H9 (cell line): ENCODE measurements at regions not wholly inside any gene's neighbourhood (a gene's known extent, or its start where the extent isn't known, plus 50 kb on each side); places are given as distances from the start of the nearest gene placed in this dataset.

ENCODE experiments used
- DNase-seq: peaks from one replicate; pipeline ENCODE4 v3.0.0-alpha.2; 2017
- H2AFZ ChIP-seq: one replicate; pipeline ENCODE4 v1.6.1; 2013; ENCODE audit warnings: mild to moderate bottlenecking, low read length, control low read depth, moderate library complexity
- H2AK5ac ChIP-seq: 2 replicates; pipeline ENCODE4 v1.6.1; 2013; ENCODE audit warnings: low read length, control low read depth, mixed read lengths; ENCODE audit not compliant: insufficient read length
- H2BK120ac ChIP-seq: one replicate; pipeline ENCODE4 v1.6.1; 2013; ENCODE audit warnings: low read depth, mild to moderate bottlenecking, low read length, control low read depth, inconsistent platforms; ENCODE audit not compliant: poor library complexity, severe bottlenecking
- H2BK12ac ChIP-seq: 2 replicates; pipeline ENCODE4 v1.6.1; 2013; ENCODE audit warnings: low read length, control low read depth, mixed read lengths, low read depth; ENCODE audit not compliant: insufficient read length
- H2BK15ac ChIP-seq: 2 replicates; pipeline ENCODE4 v1.6.1; 2013; ENCODE audit warnings: low read depth, low read length, control low read depth
- H2BK20ac ChIP-seq: one replicate; pipeline ENCODE4 v1.6.1; 2013; ENCODE audit warnings: low read depth, mild to moderate bottlenecking, low read length, control low read depth, inconsistent platforms; ENCODE audit not compliant: poor library complexity, severe bottlenecking
- H2BK5ac ChIP-seq: 2 replicates; pipeline ENCODE4 v1.6.1; 2013; ENCODE audit warnings: low read length, control low read depth, mixed read lengths; ENCODE audit not compliant: insufficient read length
- H3K14ac ChIP-seq: 2 replicates; pipeline ENCODE4 v1.6.1; 2013; ENCODE audit warnings: low read length, control low read depth; ENCODE audit not compliant: insufficient read depth
- H3K18ac ChIP-seq: 2 replicates; pipeline ENCODE4 v1.6.1; 2013; ENCODE audit warnings: low read depth, mild to moderate bottlenecking, mixed read lengths, low read length, control low read depth; ENCODE audit not compliant: insufficient read length
- H3K23ac ChIP-seq: 2 replicates; pipeline ENCODE4 v1.6.1; 2013; ENCODE audit warnings: low read length, control low read depth, mixed read lengths, low read depth; ENCODE audit not compliant: insufficient read length
- H3K23me2 ChIP-seq: 2 replicates; pipeline ENCODE4 v1.6.1; 2013; ENCODE audit warnings: low read depth, mild to moderate bottlenecking, mixed read lengths, low read length, control low read depth; ENCODE audit not compliant: insufficient read length, poor library complexity, severe bottlenecking
- H3K27ac ChIP-seq: 2 replicates; pipeline ENCODE4 v1.5.1; 2013; ENCODE audit warnings: low read length, control low read depth, mixed read lengths, low read depth; ENCODE audit not compliant: insufficient read length
- H3K27me3 ChIP-seq: 2 replicates; pipeline ENCODE4 v1.6.1; 2013; ENCODE audit warnings: low read length, control low read depth, inconsistent platforms; ENCODE audit not compliant: insufficient read depth
- H3K4ac ChIP-seq: 2 replicates; pipeline ENCODE4 v1.6.1; 2013; ENCODE audit warnings: low read depth, mild to moderate bottlenecking, control low read depth, inconsistent platforms, low read length, moderate library complexity
- H3K4me1 ChIP-seq: 2 replicates; pipeline ENCODE4 v1.6.1; 2013; ENCODE audit warnings: low read length, control low read depth, inconsistent platforms; ENCODE audit not compliant: insufficient read depth
- H3K4me2 ChIP-seq: 2 replicates; pipeline ENCODE4 v1.6.1; 2013; ENCODE audit warnings: low read length, control low read depth, mixed read lengths; ENCODE audit not compliant: insufficient read length, insufficient read depth
- H3K56ac ChIP-seq: 2 replicates; pipeline ENCODE4 v1.6.1; 2013; ENCODE audit warnings: low read depth, mild to moderate bottlenecking, mixed read lengths, low read length, control low read depth; ENCODE audit not compliant: insufficient read length
- H3K79me1 ChIP-seq: 2 replicates; pipeline ENCODE4 v1.6.1; 2013; ENCODE audit warnings: low read depth, mild to moderate bottlenecking, moderate library complexity, low read length, control low read depth, inconsistent platforms; ENCODE audit not compliant: insufficient read depth, poor library complexity, severe bottlenecking
- H3K79me2 ChIP-seq: 2 replicates; pipeline ENCODE4 v1.6.1; 2013; ENCODE audit warnings: low read length, control low read depth, inconsistent platforms; ENCODE audit not compliant: insufficient read depth
- H3K9ac ChIP-seq: 2 replicates; pipeline ENCODE4 v1.6.1; 2013; ENCODE audit warnings: low read length, control low read depth, mixed read lengths; ENCODE audit not compliant: insufficient read length; ENCODE audit errors: extremely low read depth
- H3K9me3 ChIP-seq: one replicate; pipeline ENCODE4 v1.6.1; 2013; ENCODE audit warnings: low read depth, low read length, inconsistent platforms; ENCODE audit not compliant: control insufficient read depth
- H3T11ph ChIP-seq: one replicate; pipeline ENCODE4 v1.6.1; 2013; ENCODE audit warnings: mild to moderate bottlenecking, low read length, control low read depth, inconsistent platforms
- H4K20me1 ChIP-seq: one replicate; pipeline ENCODE4 v1.6.1; 2013; ENCODE audit not compliant: control insufficient read depth, insufficient read length, insufficient read depth
- H4K5ac ChIP-seq: 2 replicates; pipeline ENCODE4 v1.6.1; 2013; ENCODE audit warnings: low read depth, mild to moderate bottlenecking, mixed read lengths, low read length, control low read depth; ENCODE audit not compliant: insufficient read length
- H4K8ac ChIP-seq: replicated peaks from 2 replicates; pipeline ENCODE4 v1.6.1; 2013; ENCODE audit warnings: low read length, control low read depth, mixed read lengths, low read depth; ENCODE audit not compliant: insufficient read length
- H4K91ac ChIP-seq: 2 replicates; pipeline ENCODE4 v1.6.1; 2013; ENCODE audit warnings: low read depth, mild to moderate bottlenecking, moderate library complexity, mixed read lengths, low read length, control low read depth; ENCODE audit not compliant: insufficient read length
- H3K27ac Mint-ChIP-seq, 3 experiments: 2 replicates in 2 of 3; 3 replicates in 1 of 3; pipeline ENCODE4 v1.8.0; 2020 to 2021; ENCODE audit warnings: mixed read lengths in 3 of 3, mild to moderate bottlenecking in 1 of 3, moderate library complexity in 1 of 3
- H3K27me3 Mint-ChIP-seq: 2 replicates; pipeline ENCODE4 v1.8.0; 2021; ENCODE audit warnings: low read depth, mild to moderate bottlenecking, moderate library complexity, mixed read lengths
- H3K36me3 Mint-ChIP-seq, 3 experiments: 2 replicates in 2 of 3; 3 replicates in 1 of 3; pipeline ENCODE4 v1.8.0; 2020 to 2021; ENCODE audit warnings: low read depth in 3 of 3, mixed read lengths in 3 of 3; ENCODE audit not compliant: insufficient read depth in 1 of 3
- H3K4me1 Mint-ChIP-seq, 2 experiments: 2 replicates each; pipeline ENCODE4 v1.8.0; 2020; ENCODE audit warnings: mixed read lengths in 2 of 2
- H3K4me3 Mint-ChIP-seq, 2 experiments: 2 replicates in 1 of 2; 3 replicates in 1 of 2; pipeline ENCODE4 v1.8.0; 2020 to 2021; ENCODE audit warnings: mild to moderate bottlenecking in 2 of 2, mixed read lengths in 2 of 2, moderate library complexity in 1 of 2
- H3K9me3 Mint-ChIP-seq, 2 experiments: 2 replicates in 1 of 2; 3 replicates in 1 of 2; pipeline ENCODE4 v1.8.0; 2020; ENCODE audit warnings: mild to moderate bottlenecking in 2 of 2, mixed read lengths in 2 of 2, moderate library complexity in 1 of 2
- CTCF ChIP-seq: fragments of 200-600 bp; sonication (generic); conservative IDR thresholded peaks from 3 replicates; pipeline ENCODE4 v1.8.0; 2021; ENCODE audit warnings: antibody characterized with exemption, mild to moderate bottlenecking
- WGBS: extraction: QIAGEN DNeasy Blood & Tissue Kit; methylation state at CpG from one replicate; pipeline ENCODE4 v1.1.7; 2013; ENCODE audit warnings: missing lambda C conversion rate, low lambda C conversion rate, mixed read lengths; ENCODE audit not compliant: insufficient read length; ENCODE audit errors: extremely low coverage; 5-methylcytosine and 5-hydroxymethylcytosine counted together

- Histone ChIP-seq H4K91ac (no peak overlapping the region), H2AFZ (no peak overlapping the region), H3K9ac (no peak overlapping the region), H2BK15ac (no peak overlapping the region), H4K20me1 (no peaks in the 10 kb centered on the region), H3K56ac (no peak overlapping the region), H3T11ph (no peak overlapping the region), H2BK120ac (no peak overlapping the region), H3K4me2 (no peak overlapping the region), H3K14ac (no peak overlapping the region), H4K8ac (no peak overlapping the region), H3K9me3 (no peaks in the 10 kb centered on the region), H3K79me1 (no peaks in the 10 kb centered on the region), H2BK12ac (no peak overlapping the region), H3K18ac (no peak overlapping the region), H3K4ac (no peak overlapping the region), H4K5ac (no peak overlapping the region), H3K27ac (no peak overlapping the region), H3K79me2 (no peaks in the 10 kb centered on the region), H2BK5ac (no peak overlapping the region), H2AK5ac (no peak overlapping the region), H3K23me2 (no peaks in the 10 kb centered on the region), H3K27me3 (no peaks in the 10 kb centered on the region), H2BK20ac (no peak overlapping the region), H3K23ac (no peak overlapping the region), H3K4me1 (no peaks in the 10 kb centered on the region)
- Mint-ChIP-seq H3K36me3 (peaks cover 0 to 4% (median 0%) of the 10 kb centered on the region in 3 experiments; a peak in 2 of 7 replicates), H3K27me3 (peaks cover 6% of the 10 kb centered on the region), H3K9me3 (peaks cover 5 to 6% of the 10 kb centered on the region in 2 experiments; a peak in 3 of 5 replicates), H3K4me3 (no peak overlapping the region), H3K4me1 (peaks cover 9 to 11% of the 10 kb centered on the region in 2 experiments), H3K27ac (peak overlapping the region in 1 of 3 experiments; percentile 35; a peak in 2 of 7 replicates)
- no peak for DNase-seq
- no peak for TF ChIP-seq CTCF
- WGBS = no CpG with 5 or more reads among the region's 1 CpG
Observed at GRCh38 chr18:35797948-35798347, 174.5 kb upstream of the RMP24 start.
